Iris pigment epithelial cell (primary cell): ENCODE measurements at regions not wholly inside any gene's neighbourhood (a gene's known extent, or its start where the extent isn't known, plus 50 kb on each side); places are given as distances from the start of the nearest gene placed in this dataset.

Source experiments
- DNase-seq: peaks from one replicate; pipeline ENCODE4 v3.0.0-alpha.2; 2011; ENCODE audit warnings: low read depth

DNA sequence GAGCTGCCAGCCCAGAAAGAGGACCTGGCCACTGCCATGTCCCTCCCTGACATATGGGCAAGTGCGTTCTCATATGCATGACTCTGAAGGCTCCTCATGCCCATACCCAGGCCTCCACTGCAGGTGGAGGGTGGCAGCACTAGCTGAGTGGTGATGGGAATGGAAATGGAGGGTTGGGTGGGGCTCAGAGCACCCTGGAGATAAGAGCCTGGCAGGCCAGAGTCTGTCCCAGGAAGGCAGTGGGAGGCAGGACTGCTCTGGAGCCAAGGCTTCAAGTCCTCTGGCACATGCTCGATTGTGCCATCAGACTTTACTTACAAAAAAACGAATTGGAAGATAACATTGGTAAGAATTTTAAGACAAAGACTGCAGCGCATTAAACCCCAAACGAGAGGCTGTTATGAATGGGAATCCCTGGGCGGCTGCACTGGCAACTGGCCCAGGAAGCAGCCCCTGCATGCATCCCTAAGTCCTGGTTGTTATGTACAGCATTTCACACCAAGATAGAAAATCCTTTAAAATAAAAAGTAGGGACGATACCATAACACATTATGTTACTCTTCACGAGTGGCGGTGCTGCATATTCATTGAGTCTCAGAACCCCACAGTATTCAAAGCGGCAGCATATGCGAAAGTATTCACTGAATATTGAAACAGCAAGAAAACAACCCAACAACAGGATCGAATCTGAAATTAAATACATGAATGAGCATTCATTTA, 81.7 kb upstream of the FAM98A start:
- no peak for DNase-seq

- DNase-seq, result no peak
Measured at GRCh38 chr2:33678436-33678835, 79.3 kb upstream of the FAM98A start.

DNA sequence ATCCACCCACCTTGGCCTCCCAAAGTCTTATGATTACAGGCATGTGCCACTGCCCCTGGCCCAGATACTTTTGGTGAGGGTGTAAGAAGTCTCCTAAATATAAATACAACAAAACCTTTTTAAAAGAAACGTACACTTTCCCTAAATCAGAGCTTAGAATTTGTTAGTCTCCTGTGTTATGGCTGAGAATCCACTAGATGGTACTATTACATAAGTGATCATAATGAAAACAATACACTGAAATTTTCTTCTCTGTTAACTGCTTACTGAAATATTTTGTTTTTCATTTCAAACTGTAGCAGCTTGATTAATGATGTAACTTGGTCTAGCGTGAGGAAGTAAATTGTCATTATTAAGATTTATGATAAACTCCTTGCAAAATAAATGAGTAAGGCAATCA, 74.8 kb upstream of the FAM98A start:
- peak; percentile 21 for DNase-seq

DNA sequence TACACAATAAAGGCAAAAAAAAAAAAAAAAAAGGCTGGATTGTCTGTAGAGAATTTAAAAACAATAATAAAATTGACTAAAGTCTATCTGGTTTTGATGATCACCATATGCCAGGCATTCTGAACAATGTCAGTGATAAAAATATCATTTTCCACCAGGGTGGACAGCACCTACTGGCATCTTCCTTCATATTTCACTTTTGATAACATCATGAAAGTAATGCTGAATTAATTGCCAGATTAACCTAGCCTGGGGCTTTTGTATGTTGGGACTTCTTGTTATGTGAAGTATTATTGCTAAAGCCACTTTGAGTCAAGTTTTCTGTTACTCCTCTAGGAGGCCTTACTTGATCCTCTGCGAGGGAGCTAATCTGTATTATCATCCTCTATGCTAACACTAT, 73.8 kb upstream of the FAM98A start:
- no peak for DNase-seq

- DNase-seq, result no peak
Measured at GRCh38 chr2:33672389-33672788, 73.3 kb upstream of the FAM98A start.

DNA sequence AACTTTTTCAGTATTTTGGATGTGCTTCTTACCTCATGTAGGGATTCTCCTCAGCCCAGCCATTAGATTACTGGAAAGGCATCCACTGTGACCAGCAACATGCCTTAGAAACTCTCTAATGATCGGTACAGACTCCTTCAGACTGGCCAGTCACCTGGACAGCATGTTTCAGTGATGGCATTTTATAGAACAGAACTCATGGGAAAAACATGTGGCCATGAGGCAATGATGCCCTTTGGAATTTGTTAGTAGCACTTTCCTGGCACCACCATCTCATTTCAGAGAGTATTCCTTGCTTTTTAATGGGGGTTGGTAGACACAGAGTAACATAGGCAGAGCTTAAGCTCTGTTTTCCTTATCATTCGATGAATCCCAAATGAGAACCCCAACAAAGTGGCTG, 72.1 kb upstream of the FAM98A start:
- no peak for DNase-seq

GRCh38 chr2:33670392-33670937, 71.4 kb upstream of the FAM98A start:
- peak; percentile 2 for DNase-seq

- no peak for DNase-seq
Measured at GRCh38 chr2:33666879-33667278, 67.8 kb upstream of the FAM98A start.

DNA sequence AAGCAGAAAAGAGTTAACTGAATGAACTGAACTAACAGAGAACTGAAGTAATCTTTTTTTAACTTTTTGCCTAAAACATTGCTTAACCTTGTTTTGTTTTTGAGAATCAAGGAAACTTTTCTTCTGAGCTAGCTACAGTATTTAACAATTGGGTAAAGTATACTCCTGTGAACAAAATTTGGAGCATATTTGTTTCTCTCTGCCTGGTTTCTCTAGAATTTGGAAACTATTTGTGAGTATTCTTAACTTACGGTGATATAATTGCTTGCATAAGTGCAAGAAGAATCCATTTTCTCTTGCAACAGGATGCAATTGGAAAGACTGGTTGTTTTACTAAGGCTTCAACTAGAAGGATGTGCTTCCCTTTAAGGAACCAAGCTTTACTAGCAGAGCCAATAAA, 65.9 kb upstream of the FAM98A start:
- DNase-seq, result peak; percentile 1

- DNase-seq, result no peak
Measured at GRCh38 chr2:33660416-33661123, 61.5 kb upstream of the FAM98A start.

GRCh38 chr2:33655626-33656320, 56.7 kb upstream of the FAM98A start:
- no peak for DNase-seq

DNA sequence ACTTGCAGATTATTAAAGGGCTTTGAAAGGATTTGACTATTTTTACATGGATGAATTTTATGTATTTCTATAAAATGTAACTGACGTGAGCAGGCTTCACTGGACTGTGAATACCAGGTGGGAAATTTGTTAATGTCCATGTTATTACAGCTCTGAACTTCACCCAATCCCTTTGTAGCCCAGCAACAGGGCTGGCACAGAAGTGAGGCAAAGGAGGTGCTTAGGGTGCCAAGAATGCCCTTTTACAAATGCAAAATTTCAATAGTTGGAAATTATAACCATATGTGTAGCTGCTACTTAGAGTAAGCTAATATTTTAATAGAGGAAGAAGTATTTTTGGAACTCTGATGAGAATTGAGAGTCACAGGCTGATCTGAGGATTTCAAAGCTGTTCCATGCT, 53.7 kb upstream of the FAM98A start:
- no peak for DNase-seq

GRCh38 chr2:33650171-33650570, 51.1 kb upstream of the FAM98A start:
- no peak for DNase-seq
